HCT116 (cell line): ENCODE measurements at regions not wholly inside any gene's neighbourhood (a gene's known extent, or its start where the extent isn't known, plus 50 kb on each side); places are given as distances from the start of the nearest gene placed in this dataset.

Source experiments
- ATAC-seq: fragments of 200-7000 bp; cut with Tn5 transposase; 2 replicates; pipeline ENCODE4 v1.9.1; 2020; ENCODE audit warnings: mild to moderate bottlenecking, moderate library complexity
- BruUV-seq: library from RNA; stranded (reverse); fragments of 400-500 nt; replicated peaks from 2 replicates; lab custom pipeline; 2021; lab: Mats Ljungman, UMichigan
- CTCF ChIA-PET: fragments of 300-600 bp; sonication (Branson Sonifier 250); formaldehyde crosslinking; loops from one replicate; lab custom pipeline; 2021; ENCODE audit warnings: antibody characterized with exemption; lab: Charles Lee
- POLR2A ChIA-PET: fragments of 300-600, 350-600 bp; sonication (Branson Sonifier 250); formaldehyde crosslinking; loops from one replicate; lab custom pipeline; 2021; ENCODE audit warnings: antibody characterized with exemption; lab: Charles Lee
- RAD21 ChIA-PET, 2 experiments: fragments of 300-600 bp; sonication (Branson Sonifier 250); formaldehyde crosslinking; loops; one replicate each; lab custom pipeline; 2023; ENCODE audit warnings: low total read pairs in 2 of 2; ENCODE audit not compliant: uncharacterized antibody in 2 of 2, unreplicated experiment in 2 of 2, low non-redundant PET in 1 of 2; lab: Charles Lee
- DNase-seq: peaks from one replicate; pipeline ENCODE4 v3.0.0-alpha.2; 2010; ENCODE audit warnings: low read depth, low spot score
- H2AFZ ChIP-seq: fragments of 200-600 bp; shearing (Covaris generic), sonication (generic); 2 replicates; pipeline ENCODE4 v1.6.1; 2017; ENCODE audit warnings: low read depth, mixed run types, mixed read lengths, antibody characterized with exemption, low read length; ENCODE audit not compliant: poor library complexity, severe bottlenecking
- H3K27ac ChIP-seq: 2 replicates; pipeline ENCODE4 v1.5.1; 2012; ENCODE audit warnings: low read depth, low read length
- H3K27me3 ChIP-seq: fragments of 200-600 bp; sonication (generic); 2 replicates; pipeline ENCODE4 v1.6.1; 2016; ENCODE audit warnings: mixed run types, low read length, mixed read lengths; ENCODE audit not compliant: insufficient read depth
- H3K36me3 ChIP-seq, 2 experiments: fragments of 200-500 bp in 1 of 2; fragments of 200-600 bp in 1 of 2; sonication (Bioruptor generic) in 1 of 2; sonication (generic) in 1 of 2; 2 replicates each; pipeline versions ENCODE4 v1.5.1 to v1.6.1; 2014 to 2016; ENCODE audit warnings: low read length in 2 of 2, inconsistent platforms in 1 of 2, mixed read lengths in 1 of 2, mixed run types in 1 of 2; ENCODE audit not compliant: insufficient read depth in 2 of 2, control insufficient read depth in 1 of 2
- H3K4me1 ChIP-seq, 2 experiments: fragments of 200-600 bp in 1 of 2; sonication (generic) in 1 of 2; 2 replicates each; pipeline versions ENCODE4 v1.5.1 to v1.6.1; 2012 to 2017; ENCODE audit warnings: low read length in 2 of 2, inconsistent platforms in 1 of 2, mild to moderate bottlenecking in 1 of 2, mixed read lengths in 1 of 2, mixed run types in 1 of 2, moderate library complexity in 1 of 2; ENCODE audit not compliant: insufficient read depth in 2 of 2, control insufficient read depth in 1 of 2
- H3K4me2 ChIP-seq: fragments of 200-600 bp; sonication (generic); 2 replicates; pipeline ENCODE4 v1.6.1; 2017; ENCODE audit warnings: mixed run types, low read length, mixed read lengths
- H3K4me3 ChIP-seq, 2 experiments: fragments of 200-600 bp in 1 of 2; sonication (generic) in 1 of 2; replicated peaks in 1 of 2; 2 replicates each; pipeline ENCODE4 v1.5.1; 2011 to 2016; ENCODE audit warnings: low read length in 2 of 2, control low read depth in 1 of 2, low read depth in 1 of 2, mild to moderate bottlenecking in 1 of 2, mixed read lengths in 1 of 2, mixed run types in 1 of 2
- H3K79me2 ChIP-seq: fragments of 200-600 bp; sonication (generic); 2 replicates; pipeline ENCODE4 v1.6.1; 2017; ENCODE audit warnings: mild to moderate bottlenecking, mixed run types, low read length, moderate library complexity, mixed read lengths; ENCODE audit not compliant: insufficient read depth
- H3K9ac ChIP-seq: fragments of 200-600 bp; sonication (generic); 2 replicates; pipeline ENCODE4 v1.6.1; 2016; ENCODE audit warnings: low read length, mixed read lengths
- H3K9me2 ChIP-seq: fragments of 200-600 bp; sonication (generic), shearing (Covaris generic); 2 replicates; pipeline ENCODE4 v1.6.1; 2017; ENCODE audit warnings: mixed run types, mild to moderate bottlenecking, moderate library complexity; ENCODE audit not compliant: insufficient read depth
- H3K9me3 ChIP-seq, 2 experiments: fragments of 200-500 bp in 1 of 2; fragments of 200-600 bp in 1 of 2; sonication (Bioruptor generic) in 1 of 2; sonication (generic) in 1 of 2; 2 replicates each; pipeline ENCODE4 v1.6.1; 2014 to 2017; ENCODE audit warnings: low read length in 2 of 2, mixed read lengths in 2 of 2, inconsistent platforms in 1 of 2, low read depth in 1 of 2, mild to moderate bottlenecking in 1 of 2, mixed run types in 1 of 2, moderate library complexity in 1 of 2; ENCODE audit not compliant: control insufficient read depth in 1 of 2, insufficient read depth in 1 of 2
- H4K20me1 ChIP-seq: fragments of 200-600 bp; sonication (generic), shearing (Covaris generic); 2 replicates; pipeline ENCODE4 v1.6.1; 2017; ENCODE audit warnings: mixed run types, mild to moderate bottlenecking, moderate library complexity; ENCODE audit not compliant: insufficient read depth
- ATF3 ChIP-seq: IDR thresholded peaks from 2 replicates; pipeline ENCODE4 v1.6.1; 2012
- CBX3 ChIP-seq: IDR thresholded peaks from 2 replicates; pipeline ENCODE4 v1.6.1; 2012; ENCODE audit warnings: low read depth
- CEBPB ChIP-seq: IDR thresholded peaks from 2 replicates; pipeline ENCODE4 v1.6.1; 2012; ENCODE audit warnings: low read depth
- CTCF ChIP-seq, 3 experiments: fragments of 200-600 bp in 1 of 3; sonication (generic) in 1 of 3; IDR thresholded peaks in 2 of 3; conservative IDR thresholded peaks in 1 of 3; 2 replicates each; pipeline ENCODE4 v1.5.1; 2012 to 2017; ENCODE audit warnings: low read depth in 2 of 3, low read length in 2 of 3, antibody characterized with exemption in 1 of 3, borderline replicate concordance in 1 of 3, control low read depth in 1 of 3, mild to moderate bottlenecking in 1 of 3, mixed read lengths in 1 of 3, mixed run types in 1 of 3, moderate library complexity in 1 of 3; ENCODE audit not compliant: insufficient read depth in 1 of 3
- EGR1 ChIP-seq: IDR thresholded peaks from 2 replicates; pipeline ENCODE4 v1.6.1; 2012; ENCODE audit warnings: low read depth
- ELF1 ChIP-seq: IDR thresholded peaks from 2 replicates; pipeline ENCODE4 v1.6.1; 2012; ENCODE audit warnings: low read depth, borderline replicate concordance
- EZH2 ChIP-seq: fragments of 200-600 bp; sonication (generic); IDR thresholded peaks from 2 replicates; pipeline ENCODE4 v1.6.1; 2017; ENCODE audit warnings: antibody characterized with exemption, mixed run types
- EZH2phosphoT487 ChIP-seq: fragments of 200-600 bp; IDR thresholded peaks from 2 replicates; pipeline ENCODE4 v1.6.1; 2018; ENCODE audit warnings: antibody characterized with exemption, borderline replicate concordance
- FOSL1 ChIP-seq: IDR thresholded peaks from 2 replicates; pipeline ENCODE4 v1.6.1; 2012; ENCODE audit warnings: low read depth
- JUND ChIP-seq: IDR thresholded peaks from 2 replicates; pipeline ENCODE4 v1.6.1; 2012
- POLR2A ChIP-seq: IDR thresholded peaks from 2 replicates; pipeline ENCODE4 v1.7.0; 2011; ENCODE audit warnings: borderline replicate concordance; ENCODE audit not compliant: insufficient read depth, insufficient read length; ENCODE audit errors: extremely low read depth
- POLR2AphosphoS5 ChIP-seq: IDR thresholded peaks from 2 replicates; pipeline ENCODE4 v1.6.1; 2011; ENCODE audit warnings: mild to moderate bottlenecking, low read depth, low read length, moderate library complexity
- RAD21 ChIP-seq: IDR thresholded peaks from 2 replicates; pipeline ENCODE4 v1.6.1; 2012; ENCODE audit warnings: low read depth, mild to moderate bottlenecking
- REST ChIP-seq: IDR thresholded peaks from 2 replicates; pipeline ENCODE4 v1.6.1; 2012; ENCODE audit warnings: low read depth
- SIN3A ChIP-seq: IDR thresholded peaks from 2 replicates; pipeline ENCODE4 v1.6.1; 2012; ENCODE audit warnings: low read depth
- TCF7L2 ChIP-seq: IDR thresholded peaks from 2 replicates; pipeline ENCODE4 v1.7.0; 2011; ENCODE audit warnings: borderline replicate concordance, inconsistent platforms; ENCODE audit not compliant: insufficient read depth, insufficient read length; ENCODE audit errors: extremely low read depth
- ZFX ChIP-seq: fragments of 450-650 bp; IDR thresholded peaks from 2 replicates; pipeline ENCODE4 v1.6.1; 2017
- ZNF274 ChIP-seq: fragments of 200-500 bp; sonication (Bioruptor generic); IDR thresholded peaks from 2 replicates; pipeline ENCODE4 v1.6.1; 2014; ENCODE audit warnings: mild to moderate bottlenecking, low read depth, low read length, inconsistent platforms
- intact Hi-C: fragments of 100-400 bp; cut with micrococcal nuclease; formaldehyde crosslinking; loops from 2 replicates; pipeline ENCODE4 v1.10.0; 2022

- Histone ChIP-seq H3K4me1 (no peaks in the 10 kb centered on the region), H3K9me3 (no peaks in the 10 kb centered on the region), H3K27me3 (peaks cover 15% of the 10 kb centered on the region; the same call in 1 of the 2 replicates), H3K79me2 (no peaks in the 10 kb centered on the region), H2AFZ (no peak overlapping the region), H3K36me3 (no peaks in the 10 kb centered on the region), H3K9me2 (no peaks in the 10 kb centered on the region), H3K4me2 (no peak overlapping the region), H3K27ac (no peak overlapping the region), H3K9ac (no peak overlapping the region), H3K4me3 (no peak overlapping the region), H4K20me1 (no peaks in the 10 kb centered on the region)
- POLR2A ChIA-PET, result no interaction called here
- intact Hi-C loops, result no loop called here
- CTCF ChIA-PET, result no interaction called here
- DNase-seq, result no peak
- RAD21 ChIA-PET, result no interaction called here
- no peak for TF ChIP-seq EZH2phosphoT487
- no peak for TF ChIP-seq CBX3
- no peak for TF ChIP-seq EGR1
- TF ChIP-seq TCF7L2, result no peak
- no peak for TF ChIP-seq JUND
- no peak for TF ChIP-seq EZH2
- no peak for TF ChIP-seq ZNF274
- TF ChIP-seq POLR2AphosphoS5, result no peak
- TF ChIP-seq ZFX, result no peak
- no peak for ATAC-seq
- BruUV-seq, result no TSS peak
Measured at GRCh38 chr2:66324356-66324755, 110.6 kb upstream of the MEIS1 start.

GRCh38 chr2:66323406-66323805 lies 111.5 kb upstream of the MEIS1 start:
- H3K4me3 ChIP-seq, result no peak overlapping the region
- no peak overlapping the region for H3K27ac ChIP-seq
- no peak overlapping the region for H3K4me2 ChIP-seq
- no peak overlapping the region for H3K9ac ChIP-seq
- CTCF ChIA-PET, result no interaction called here
- RAD21 ChIA-PET, result no interaction called here
- H2AFZ ChIP-seq, result no peak overlapping the region
- no peaks in the 10 kb centered on the region for H3K9me3 ChIP-seq
- DNase-seq (no peak), ATAC-seq (no peak)
- no peaks in the 10 kb centered on the region for H3K79me2 ChIP-seq
- POLR2A ChIA-PET, result no interaction called here
- no peaks in the 10 kb centered on the region for H4K20me1 ChIP-seq
- intact Hi-C loops, result no loop called here
- H3K4me1 ChIP-seq, result no peaks in the 10 kb centered on the region
- no peaks in the 10 kb centered on the region for H3K36me3 ChIP-seq
- no TSS peak for BruUV-seq
- H3K9me2 ChIP-seq, result no peaks in the 10 kb centered on the region
- H3K27me3 ChIP-seq, result peaks cover 7% of the 10 kb centered on the region; the same call in 1 of the 2 replicates
- TF ChIP-seq EGR1, result no peak
- no peak for TF ChIP-seq ATF3
- TF ChIP-seq CEBPB, result no peak
- TF ChIP-seq TCF7L2, result no peak
- no peak for TF ChIP-seq RAD21
- no peak for TF ChIP-seq JUND
- TF ChIP-seq ZFX, result no peak
- TF ChIP-seq EZH2, result no peak
- no peak for TF ChIP-seq CBX3
- no peak for TF ChIP-seq REST
- TF ChIP-seq ELF1, result no peak
- TF ChIP-seq POLR2A, result no peak
- no peak for TF ChIP-seq SIN3A
- TF ChIP-seq CTCF (IDR thresholded peaks at IDR 0.05 in 2 of 3, conservative IDR thresholded peaks at IDR 0.05 in 1 of 3; ENCODE audit: borderline replicate concordance in 1 of 3, insufficient read depth in 1 of 3, low read depth in 2 of 3, low read length in 2 of 3), result no peak
- TF ChIP-seq FOSL1, result no peak
